Neural progenitor cell (in vitro differentiated cells): ENCODE measurements at regions not wholly inside any gene's neighbourhood (a gene's known extent, or its start where the extent isn't known, plus 50 kb on each side); places are given as distances from the start of the nearest gene placed in this dataset.

Source experiments
- CTCF ChIP-seq: fragments of 200-600 bp; sonication (generic); IDR thresholded peaks from 2 replicates; pipeline ENCODE4 v1.5.1; 2017; ENCODE audit warnings: antibody characterized with exemption, mild to moderate bottlenecking
- EZH2 ChIP-seq: fragments of 200-600 bp; sonication (generic); IDR thresholded peaks from 2 replicates; pipeline ENCODE4 v1.6.1; 2017; ENCODE audit warnings: antibody characterized with exemption, mild to moderate bottlenecking, moderate library complexity
- EZH2phosphoT487 ChIP-seq: fragments of 200-600 bp; sonication (generic); IDR thresholded peaks from 2 replicates; pipeline ENCODE4 v1.6.1; 2017; ENCODE audit warnings: antibody characterized with exemption

- TF ChIP-seq CTCF (no peak), EZH2 (no peak), EZH2phosphoT487 (no peak)
Measured at GRCh38 chr6:14060971-14061370, 56.6 kb upstream of the CD83 start.
